Testis (tissue), 2 donors: ENCODE measurements at regions not wholly inside any gene's neighbourhood (a gene's known extent, or its start where the extent isn't known, plus 50 kb on each side); places are given as distances from the start of the nearest gene placed in this dataset.

ENCODE experiments used
- CTCF ChIP-seq, 3 experiments: fragments of 450-650 bp in 2 of 3; fragments of 200-600 bp in 1 of 3; sonication (generic) in 1 of 3; IDR thresholded peaks; one replicate each; pipeline ENCODE4 v1.5.1; 2016 to 2019; ENCODE audit warnings: antibody characterized with exemption in 3 of 3, mild to moderate bottlenecking in 2 of 3, moderate library complexity in 1 of 3
- POLR2A ChIP-seq: fragments of 450-650 bp; IDR thresholded peaks from one replicate; pipeline ENCODE4 v1.6.1; 2017; ENCODE audit warnings: antibody characterized with exemption, mild to moderate bottlenecking, moderate library complexity

GRCh38 chr2:118668431-118669424, 178.7 kb downstream of the EN1 start:
- no peak for TF ChIP-seq CTCF (IDR thresholded peaks at IDR 0.05)
- no peak for TF ChIP-seq POLR2A
